Posterior vena cava (tissue), 2 donors: ENCODE measurements at regions not wholly inside any gene's neighbourhood (a gene's known extent, or its start where the extent isn't known, plus 50 kb on each side); places are given as distances from the start of the nearest gene placed in this dataset.
"Not testable (repeated sequence)": the region's sequence is repeated elsewhere in the genome, so short reads cannot be mapped to it uniquely, and the experiment has no call there.

Experiments used
- DNase-seq: peaks from one replicate; pipeline ENCODE4 v3.0.0-alpha.2; 2020; ENCODE audit warnings: low spot score
- intact Hi-C, 2 donors: fragments of 100-400 bp; cut with DNase I; formaldehyde crosslinking; loops; one replicate each; pipeline versions ENCODE4 v1.14.1 to v1.14.2; 2022 to 2023
- donor health status: DM: yes; HTN: yes; CAD: no.
- donor health status: DM: yes; HTN: yes; CAD: no.

DNA sequence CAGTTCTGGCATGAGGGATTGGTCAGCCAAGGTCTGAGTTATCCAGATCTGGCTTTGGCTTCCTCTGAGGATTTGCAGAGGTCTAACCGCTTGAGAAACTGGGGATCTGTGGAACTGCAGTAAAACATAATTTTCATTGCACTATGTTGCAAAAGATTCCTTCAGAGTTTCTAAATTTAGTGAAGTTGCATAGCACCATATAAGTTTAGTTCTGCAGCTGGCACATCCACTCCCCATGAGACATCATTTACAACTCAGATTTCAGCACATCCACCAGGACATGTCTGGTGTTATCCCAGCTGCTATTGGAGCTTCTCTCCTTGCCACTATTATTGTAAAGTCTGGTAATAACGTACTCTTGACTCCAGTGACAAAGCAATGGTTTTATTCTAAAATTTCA, 181.5 kb downstream of the CWF19L2 start:
- intact Hi-C loops: no loop called here
- DNase-seq: no peak

DNA sequence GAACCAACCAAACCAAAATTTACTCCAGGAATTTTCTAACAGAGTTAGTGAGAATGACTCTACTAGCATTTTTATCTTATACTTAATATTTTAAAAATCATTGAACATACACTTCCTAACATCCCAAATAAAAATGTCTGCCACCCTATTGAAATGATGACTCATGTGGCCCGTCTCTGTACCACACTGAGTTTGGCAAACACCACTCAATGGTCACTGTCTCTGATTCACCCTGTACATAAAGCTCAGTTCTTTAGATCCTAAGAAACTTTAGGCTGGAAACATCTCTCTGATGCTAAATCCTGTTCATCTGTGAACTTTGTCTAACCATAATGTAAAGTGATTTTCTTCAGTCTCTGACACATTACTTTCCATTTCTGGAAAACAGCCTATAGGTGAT, 182.0 kb downstream of the CWF19L2 start:
- no peak for DNase-seq
- intact Hi-C loops: no loop called here

DNA sequence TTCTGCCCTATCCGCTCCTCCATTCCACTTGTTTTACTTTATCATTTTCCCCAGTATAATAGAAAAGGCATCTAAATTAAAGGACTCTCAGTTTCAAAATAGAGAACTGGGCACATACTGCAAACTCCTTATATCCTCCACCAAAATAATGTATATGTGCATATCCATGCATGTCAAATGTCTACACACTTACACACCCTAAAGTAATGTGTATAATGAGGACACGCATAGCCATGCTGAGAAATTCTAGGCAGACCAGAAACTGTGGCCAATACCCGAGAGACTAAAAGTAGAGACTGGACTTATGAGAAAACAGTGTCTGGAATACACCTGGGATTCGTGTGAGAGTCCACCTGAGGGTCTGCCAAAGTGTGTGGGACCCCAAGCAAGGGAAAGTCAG, 183.5 kb downstream of the CWF19L2 start:
- intact Hi-C loops: no loop called here

DNA sequence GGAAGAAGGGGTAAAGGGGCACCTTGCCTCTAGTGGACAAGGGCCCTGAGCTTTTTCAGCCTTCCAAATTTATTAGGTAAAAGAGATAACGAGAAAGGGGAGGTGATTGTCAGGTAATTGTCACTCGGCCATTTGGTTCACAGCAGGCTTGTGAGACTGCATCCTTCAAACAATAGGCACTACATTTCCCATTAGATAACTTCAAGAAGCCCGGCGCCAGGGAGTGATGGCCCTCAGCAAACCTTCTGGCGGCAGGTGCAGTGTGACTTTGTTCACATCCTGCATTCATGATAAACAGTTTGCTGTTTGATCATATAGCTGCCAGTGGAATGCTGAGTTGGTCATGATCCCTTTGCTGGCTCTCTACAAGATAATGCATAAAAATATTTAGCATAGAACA, 185.1 kb downstream of the CWF19L2 start:
- no peak for DNase-seq
- intact Hi-C loops: no loop called here

More for the DNA sequence above, 183.5 kb downstream of the CWF19L2 start:
- no peak for DNase-seq

DNA sequence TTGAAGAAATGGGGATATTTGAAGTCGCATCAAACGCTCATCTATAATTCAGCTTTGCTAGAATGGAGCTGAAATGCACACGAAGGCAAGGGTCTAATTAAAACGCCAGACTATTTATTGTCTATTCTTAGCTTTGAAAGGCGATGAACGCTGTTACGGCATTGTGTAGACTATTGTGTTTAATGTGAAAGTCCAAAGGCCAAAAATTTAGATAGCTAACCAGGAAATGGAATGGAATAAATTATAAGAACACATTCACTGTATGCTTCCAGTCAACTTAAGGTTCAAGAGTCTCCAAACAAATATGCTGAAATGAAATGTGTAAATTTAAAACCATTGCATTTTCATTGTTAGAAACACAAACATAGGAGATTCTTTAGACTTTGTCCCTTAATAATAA, 186.2 kb downstream of the CWF19L2 start:
- DNase-seq: no peak
- intact Hi-C loops: no loop called here

DNA sequence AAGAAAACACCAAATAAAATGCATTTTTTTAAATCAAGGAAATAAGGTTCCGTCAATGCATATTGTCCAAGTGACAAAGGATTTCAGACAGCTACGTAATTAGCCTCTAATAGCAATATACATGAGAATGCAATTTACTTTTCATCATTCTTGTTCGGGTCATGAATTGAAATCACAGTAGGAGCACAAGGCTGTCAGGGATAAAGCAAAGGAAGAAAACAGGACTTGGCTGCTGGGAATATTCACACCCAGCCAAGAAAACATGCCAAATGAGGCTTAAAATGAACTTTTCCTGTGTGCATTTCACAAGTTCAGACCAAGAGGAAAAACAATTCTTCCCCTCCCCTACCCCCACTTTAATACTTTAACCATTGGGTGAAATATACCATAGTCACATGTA, 188.6 kb downstream of the CWF19L2 start:
- intact Hi-C loops: no loop called here
- no peak for DNase-seq

DNA sequence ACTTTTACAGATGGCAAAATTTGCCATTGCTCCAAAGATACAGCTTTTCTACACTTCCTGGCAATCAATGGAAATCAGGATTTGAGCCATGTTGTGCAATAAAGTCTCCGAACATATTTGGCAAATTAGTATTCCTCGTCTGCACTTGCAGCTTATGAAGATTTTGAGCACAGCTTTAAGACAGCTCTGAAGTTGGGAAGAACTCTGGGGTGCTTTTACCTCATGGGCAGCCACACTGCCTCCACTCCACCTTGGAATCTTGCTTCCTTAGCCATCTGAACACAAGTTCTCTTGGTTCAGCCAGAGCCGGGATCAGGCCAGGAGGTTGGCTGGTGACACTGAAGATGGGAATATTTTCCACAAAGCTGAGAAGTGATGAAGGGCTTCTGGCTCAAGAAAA, 191.2 kb downstream of the CWF19L2 start:
- intact Hi-C loops: no loop called here
- no peak for DNase-seq

DNA sequence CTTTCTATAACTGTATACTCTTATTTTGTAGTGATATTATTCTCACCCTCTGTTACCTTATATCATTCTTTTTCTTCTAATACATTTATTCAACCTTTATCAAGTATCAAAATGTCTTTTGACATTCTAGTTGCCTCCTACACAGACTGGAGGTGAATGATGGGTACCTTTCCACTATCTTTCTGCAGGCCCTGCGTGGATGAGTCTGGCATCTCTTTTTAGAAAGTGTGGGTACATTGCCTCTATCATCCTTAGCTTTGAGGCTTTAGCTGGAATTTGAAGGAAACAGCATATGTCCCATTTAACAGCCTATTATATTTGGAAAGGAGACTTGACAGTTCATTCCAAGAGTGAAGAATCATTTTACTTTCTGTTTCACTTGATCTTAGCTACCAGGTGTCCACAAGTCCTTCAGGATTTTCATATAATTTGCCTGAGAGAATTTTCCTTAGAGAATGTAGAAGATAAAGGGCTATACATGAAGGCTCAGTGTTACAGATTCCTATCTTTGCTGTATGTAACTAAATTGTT, 192.0 kb downstream of the CWF19L2 start:
- DNase-seq: no peak
- intact Hi-C loops: no loop called here

DNA sequence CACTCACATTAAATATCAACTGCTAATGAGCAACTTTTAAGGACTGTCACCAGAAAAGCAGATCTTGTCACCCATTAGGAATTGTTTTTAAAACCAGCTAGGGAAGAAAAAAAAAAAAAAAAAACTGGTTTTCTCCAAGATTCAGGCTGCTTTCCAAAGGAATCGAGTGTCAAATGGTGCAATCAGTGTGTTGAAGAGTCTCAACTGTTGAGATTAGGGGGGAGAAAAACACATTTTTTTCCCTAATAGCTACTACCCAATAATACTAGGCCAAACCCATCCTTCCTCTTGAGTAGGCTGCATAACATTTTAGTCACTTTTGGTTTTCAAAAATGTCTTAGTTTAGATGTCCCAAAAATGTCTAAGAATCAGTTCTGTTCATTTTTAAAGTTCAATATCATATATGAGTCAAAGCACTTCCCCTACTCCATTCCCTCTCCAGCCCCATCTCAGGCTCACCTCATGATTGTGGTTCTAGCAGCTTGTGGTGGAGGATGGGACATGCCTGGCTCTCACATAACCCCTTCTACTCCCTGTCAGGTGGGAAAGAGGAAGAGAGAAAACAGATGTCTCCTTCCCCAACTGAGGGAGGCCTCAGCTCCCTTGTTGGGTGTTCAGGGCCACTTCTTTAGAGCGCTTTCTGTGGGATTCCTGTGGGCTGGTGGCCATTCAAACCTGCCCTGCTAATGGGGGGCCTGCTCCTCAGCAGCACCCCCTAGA, 193.6 kb downstream of the CWF19L2 start:
- DNase-seq: no peak
- intact Hi-C loops: no loop called here

DNA sequence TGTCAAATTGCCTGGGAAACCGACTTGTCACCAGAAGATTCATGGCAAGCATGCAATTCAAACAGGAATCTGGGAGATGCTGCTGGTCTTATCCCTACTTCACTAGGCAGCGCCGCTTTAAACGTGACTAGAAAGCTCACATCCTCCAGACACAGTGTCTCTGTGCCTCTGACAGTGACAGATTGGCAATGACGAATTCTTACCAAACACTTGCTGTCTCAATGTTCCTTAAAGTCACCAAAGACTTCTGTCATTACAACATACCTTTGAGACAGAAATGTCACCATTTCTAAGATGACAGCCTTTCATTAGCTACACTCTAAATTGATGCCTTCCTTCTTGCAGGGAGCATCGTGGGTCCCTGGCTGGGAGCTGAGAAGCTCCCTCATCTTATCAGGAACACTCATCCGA, 197.8 kb downstream of the CWF19L2 start:
- intact Hi-C loops: no loop called here
- no peak for DNase-seq

DNA sequence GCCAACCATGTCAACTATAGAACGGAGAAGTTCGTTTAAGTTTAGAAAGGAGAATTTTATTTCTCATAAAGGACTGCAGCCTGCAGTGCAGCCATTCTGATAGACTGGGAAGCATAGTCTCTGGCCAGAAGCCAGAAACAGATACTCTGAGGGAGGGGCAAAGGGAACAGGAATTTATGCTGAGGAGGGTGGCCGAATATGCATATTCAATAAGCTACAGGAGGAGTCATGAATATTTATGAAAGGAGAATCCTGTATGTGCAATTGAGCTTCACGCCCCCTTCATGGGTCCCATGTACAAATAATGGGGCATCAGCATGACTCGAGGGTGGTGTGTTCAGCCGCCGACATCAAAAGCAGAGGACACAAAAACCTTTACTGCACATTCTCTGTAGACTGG, 199.9 kb downstream of the CWF19L2 start:
- DNase-seq: no peak
- intact Hi-C loops: no loop called here

DNA sequence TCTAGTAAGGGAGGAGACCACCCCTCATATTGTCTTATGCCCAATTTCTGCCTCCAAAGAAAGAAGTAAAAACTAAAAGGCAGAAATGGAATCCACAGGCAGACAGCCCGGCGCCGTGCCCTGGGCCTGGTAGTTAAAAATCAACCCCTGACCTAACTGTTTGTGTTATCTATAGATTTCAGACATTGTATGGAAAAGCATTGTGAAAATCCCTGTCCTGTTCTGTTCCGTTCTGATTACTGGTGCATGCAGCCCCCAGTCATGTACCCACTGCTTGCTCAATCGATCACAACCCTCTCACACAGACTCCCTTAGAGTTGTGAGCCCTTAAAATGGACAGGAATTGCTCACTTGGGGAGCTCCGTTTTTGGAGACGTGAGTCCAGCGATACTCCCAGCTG, 204.0 kb downstream of the CWF19L2 start:
- intact Hi-C loops, DNase-seq: not testable (repeated sequence)

DNA sequence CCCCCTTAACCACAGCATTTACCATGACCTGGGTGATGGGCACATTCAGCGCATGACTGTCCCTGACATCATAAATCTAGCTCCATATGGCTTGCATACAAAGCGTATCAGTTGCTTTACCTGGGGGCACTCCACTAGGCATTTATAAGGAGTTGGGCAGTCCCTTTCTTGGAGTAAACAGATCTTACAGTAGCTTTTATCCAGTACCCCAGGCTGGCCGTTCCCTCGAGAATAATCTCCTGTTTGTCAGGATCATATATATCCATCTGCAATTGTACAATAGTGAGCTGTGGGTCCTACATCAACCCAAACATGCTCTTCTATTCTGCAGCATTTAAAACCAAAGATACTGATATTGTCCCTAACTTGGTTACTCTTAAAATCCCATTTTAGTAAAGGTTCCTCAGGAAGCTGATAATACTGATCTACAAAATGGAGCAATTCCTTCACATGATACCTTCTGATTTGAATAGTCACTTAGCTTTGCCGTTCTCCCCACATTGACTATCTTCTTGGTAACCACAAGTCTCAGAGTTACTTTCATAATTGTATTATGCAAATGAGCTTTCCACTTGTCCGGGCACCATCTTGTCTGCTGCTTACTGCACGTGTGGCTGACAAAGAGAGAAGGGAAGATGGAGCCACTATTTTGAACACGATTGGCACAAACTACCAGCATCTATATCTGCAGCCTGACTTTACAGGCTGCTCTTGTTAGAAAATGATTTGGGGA, 205.0 kb downstream of the CWF19L2 start:
- intact Hi-C loops: no loop called here
- no peak for DNase-seq

DNA sequence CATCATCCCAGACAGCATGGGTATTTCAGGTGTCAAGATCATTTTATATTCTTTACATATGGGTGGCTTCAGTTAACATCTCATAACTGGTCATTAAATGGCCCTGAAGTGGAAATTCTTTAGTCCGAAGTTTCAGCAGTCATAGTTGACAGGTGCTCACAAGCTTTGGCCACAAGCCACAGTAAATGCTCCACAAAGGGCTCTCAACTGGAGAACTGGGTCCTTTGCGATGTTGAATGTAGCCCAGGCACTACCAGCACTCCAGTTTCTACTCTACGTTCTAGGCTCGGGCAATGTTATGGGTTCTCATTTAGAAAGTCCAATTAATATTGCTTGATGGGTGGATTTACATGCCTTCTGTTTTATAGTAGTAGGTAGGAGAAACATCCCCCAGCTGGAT, 206.3 kb downstream of the CWF19L2 start:
- intact Hi-C loops: no loop called here
- DNase-seq: no peak

DNA sequence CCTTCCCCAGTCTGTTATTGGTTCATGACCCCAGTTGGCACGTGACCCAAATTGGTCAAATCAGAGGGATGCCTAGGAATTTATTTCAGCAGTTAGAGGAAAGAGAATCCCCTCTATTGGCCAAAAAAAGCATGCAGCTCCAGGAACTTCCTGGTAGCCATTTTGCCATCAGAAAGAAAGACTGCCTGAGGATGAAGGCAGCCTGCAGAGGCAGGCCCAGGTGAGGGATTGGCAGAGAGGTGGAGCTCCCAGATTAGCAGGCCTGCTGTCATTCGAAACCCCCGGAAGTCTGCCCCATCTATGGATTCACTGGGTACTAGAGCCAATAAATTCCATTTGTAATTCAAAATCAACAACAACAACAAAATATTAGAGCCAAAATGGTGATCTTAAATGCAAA, 207.6 kb downstream of the CWF19L2 start:
- intact Hi-C loops: no loop called here
- no peak for DNase-seq

DNA sequence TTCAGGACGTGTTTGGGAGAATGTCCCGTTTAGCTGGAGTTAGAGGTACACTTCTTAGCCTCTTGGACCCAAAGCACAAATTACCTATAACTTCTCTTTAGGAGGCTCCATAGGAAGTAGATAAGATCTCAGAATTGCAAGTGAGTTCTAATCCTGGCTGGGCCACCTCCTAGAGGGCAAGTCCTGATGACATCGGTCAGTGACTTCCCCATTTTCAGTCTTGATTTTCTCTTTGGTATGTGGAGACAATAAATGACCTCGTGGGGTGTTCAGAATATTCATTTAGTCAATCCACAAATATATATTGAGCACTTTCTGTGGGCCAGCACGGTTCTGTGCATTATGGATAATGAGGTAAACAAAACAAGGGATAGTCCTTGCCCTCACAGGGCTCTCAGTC, 208.6 kb downstream of the CWF19L2 start:
- intact Hi-C loops: no loop called here
- DNase-seq: no peak

DNA sequence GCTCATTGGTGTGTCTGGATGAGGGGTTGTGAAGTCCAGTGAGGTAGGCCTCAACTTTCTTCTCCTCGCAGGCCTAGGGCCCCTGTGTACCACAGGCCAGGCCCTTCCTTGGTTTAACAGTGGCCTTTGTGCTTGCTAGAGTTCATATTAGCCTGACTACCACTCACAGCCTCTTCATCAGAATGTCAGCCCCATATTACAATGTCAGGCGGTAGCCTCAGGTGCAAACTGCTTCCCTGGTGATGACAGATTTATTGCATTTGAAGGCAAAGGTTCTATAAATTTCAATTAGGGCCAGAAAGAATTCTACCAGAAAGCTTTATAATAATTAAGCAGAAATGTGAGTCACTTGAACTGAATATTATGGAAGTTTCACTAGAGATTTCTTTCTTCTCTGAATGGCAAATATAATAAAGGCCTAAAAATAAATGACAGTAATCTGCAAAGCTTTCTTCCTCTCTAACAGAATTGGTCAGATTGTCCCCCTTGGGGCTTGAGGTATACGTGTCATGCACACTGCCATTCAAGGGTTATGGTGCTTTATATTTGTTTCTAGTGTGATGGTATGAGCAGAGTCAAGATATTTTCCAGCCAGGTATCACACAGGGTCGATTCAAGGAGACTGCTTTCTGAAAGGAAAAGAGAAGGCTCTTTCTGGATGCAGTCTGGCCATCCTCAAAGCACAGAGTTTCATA, 210.3 kb downstream of the CWF19L2 start:
- intact Hi-C loops: no loop called here
- no peak for DNase-seq

DNA sequence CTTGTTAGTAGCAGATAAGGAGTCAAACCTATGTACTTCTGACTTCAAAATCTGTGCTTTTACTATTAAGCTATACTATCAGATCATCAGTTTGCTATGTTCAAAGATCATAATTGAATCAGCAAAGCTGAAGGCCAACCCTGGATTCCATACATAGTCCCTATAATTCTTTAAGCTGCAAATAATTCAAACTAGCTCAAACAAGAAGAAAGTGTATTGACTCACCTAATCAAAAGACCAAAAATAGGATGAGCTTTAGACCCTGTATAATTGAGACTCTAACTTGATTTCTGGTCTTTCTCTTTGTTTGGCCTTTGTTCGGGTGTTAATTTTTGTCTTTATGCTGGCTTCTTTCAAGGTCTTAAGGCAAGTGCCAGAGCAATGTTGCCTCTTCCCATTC, 213.7 kb downstream of the CWF19L2 start:
- DNase-seq: no peak
- intact Hi-C loops: no loop called here

DNA sequence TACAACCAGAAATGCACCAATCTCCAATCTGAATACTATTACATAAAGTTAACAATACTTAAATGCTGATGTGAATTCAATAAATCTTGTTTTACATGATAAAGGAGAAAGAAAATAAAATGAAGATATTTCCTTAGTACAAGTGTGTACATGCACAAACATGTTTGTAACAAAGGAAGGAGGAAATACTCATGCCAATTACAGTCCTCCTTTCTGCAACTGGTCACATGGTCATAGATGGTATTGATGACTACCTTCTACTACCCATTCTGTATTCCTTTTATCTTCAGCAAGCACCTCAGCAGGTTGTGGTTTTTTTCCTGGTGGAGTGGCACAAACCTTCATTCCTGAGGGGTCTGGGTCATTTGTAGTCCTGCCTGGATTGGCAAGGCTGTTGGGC, 214.2 kb upstream of the GUCY1A2 start:
- intact Hi-C loops: no loop called here
- no peak for DNase-seq

DNA sequence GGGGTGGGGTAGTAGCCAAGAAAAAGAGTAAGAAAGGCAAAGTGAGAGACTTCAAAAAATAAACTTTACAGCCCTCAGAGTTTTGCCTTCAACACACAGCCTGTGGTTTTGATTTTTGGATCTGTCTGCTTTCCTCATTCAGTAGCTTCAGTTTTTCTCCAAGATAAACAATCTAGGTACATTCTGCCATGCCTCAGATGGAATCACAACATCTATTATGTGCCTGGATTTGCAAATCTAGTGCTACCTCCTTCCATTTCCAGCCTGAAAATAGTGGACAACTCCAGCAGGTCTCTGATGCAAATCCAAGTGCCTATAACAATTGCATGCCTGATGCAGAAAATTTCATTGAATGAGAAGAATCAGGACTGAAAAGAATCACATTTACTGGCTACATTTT, 206.6 kb upstream of the GUCY1A2 start:
- DNase-seq: no peak
- intact Hi-C loops: no loop called here
